DOHH2 (cell line): ENCODE measurements at regions not wholly inside any gene's neighbourhood (a gene's known extent, or its start where the extent isn't known, plus 50 kb on each side); places are given as distances from the start of the nearest gene placed in this dataset.

Experiments
- H3F3A ChIP-seq: fragments of 200-600 bp; sonication (generic), shearing (Covaris generic); 2 replicates; pipeline ENCODE4 v1.6.0; 2016; ENCODE audit warnings: antibody characterized with exemption, mild to moderate bottlenecking; ENCODE audit not compliant: control insufficient read depth, insufficient read depth
- H3K27ac ChIP-seq: fragments of 200-600 bp; sonication (generic); 2 replicates; pipeline ENCODE4 v1.5.1; 2014; ENCODE audit warnings: low read depth, mild to moderate bottlenecking, low read length, moderate library complexity
- H3K27me3 ChIP-seq: fragments of 200-600 bp; sonication (generic); 2 replicates; pipeline ENCODE4 v1.6.1; 2014; ENCODE audit warnings: mild to moderate bottlenecking, low read length, mixed read lengths; ENCODE audit not compliant: control insufficient read depth
- H3K36me3 ChIP-seq: fragments of 200-600 bp; sonication (generic); 2 replicates; pipeline ENCODE4 v1.6.1; 2014; ENCODE audit warnings: mild to moderate bottlenecking, low read length, moderate library complexity, mixed read lengths; ENCODE audit not compliant: control insufficient read depth
- H3K4me1 ChIP-seq: fragments of 200-600 bp; sonication (generic); 2 replicates; pipeline ENCODE4 v1.6.1; 2014; ENCODE audit warnings: mild to moderate bottlenecking, low read length, mixed read lengths; ENCODE audit not compliant: control insufficient read depth
- H3K4me2 ChIP-seq: fragments of 200-600 bp; sonication (generic); 2 replicates; pipeline ENCODE4 v1.6.0; 2014; ENCODE audit warnings: mild to moderate bottlenecking, low read length, moderate library complexity
- H3K4me3 ChIP-seq: fragments of 200-600 bp; sonication (generic); 2 replicates; pipeline ENCODE4 v1.5.1; 2014; ENCODE audit warnings: mild to moderate bottlenecking, low read length, mixed read lengths
- H3K79me2 ChIP-seq: fragments of 200-600 bp; sonication (generic); 2 replicates; pipeline ENCODE4 v1.6.1; 2014; ENCODE audit warnings: mild to moderate bottlenecking, low read length, mixed read lengths; ENCODE audit not compliant: control insufficient read depth
- H3K9me2 ChIP-seq: fragments of 200-600 bp; sonication (generic); replicated peaks from 2 replicates; pipeline ENCODE4 v1.6.1; 2014; ENCODE audit warnings: mild to moderate bottlenecking, low read length, mixed read lengths; ENCODE audit not compliant: control insufficient read depth
- H3K9me3 ChIP-seq: fragments of 200-600 bp; sonication (generic); 2 replicates; pipeline ENCODE4 v1.6.1; 2014; ENCODE audit warnings: antibody characterized with exemption, low read length, mixed read lengths; ENCODE audit not compliant: control insufficient read depth, insufficient read depth
- H4K20me1 ChIP-seq: fragments of 200-600 bp; sonication (generic); 2 replicates; pipeline ENCODE4 v1.6.0; 2014; ENCODE audit warnings: low read depth, mild to moderate bottlenecking, antibody characterized with exemption, low read length, moderate library complexity; ENCODE audit not compliant: control insufficient read depth, insufficient read depth
- CTCF ChIP-seq: fragments of 200-600 bp; sonication (generic); IDR thresholded peaks from one replicate; pipeline ENCODE4 v1.5.1; 2014; ENCODE audit warnings: antibody characterized with exemption, mild to moderate bottlenecking, low read depth, low read length; ENCODE audit not compliant: poor library complexity, severe bottlenecking
- EZH2phosphoT487 ChIP-seq: fragments of 200-600 bp; sonication (generic); IDR thresholded peaks from 2 replicates; pipeline ENCODE4 v1.6.1; 2017; ENCODE audit warnings: borderline replicate concordance, mild to moderate bottlenecking, antibody characterized with exemption, low read length, moderate library complexity, mixed read lengths

- Histone ChIP-seq H3K9me2 (no peaks in the 10 kb centered on the region), H3K27me3 (no peaks in the 10 kb centered on the region), H4K20me1 (no peaks in the 10 kb centered on the region), H3K4me2 (no peak overlapping the region), H3K27ac (no peak overlapping the region), H3K36me3 (no peaks in the 10 kb centered on the region), H3K4me1 (no peaks in the 10 kb centered on the region), H3K4me3 (no peak overlapping the region), H3K9me3 (no peaks in the 10 kb centered on the region), H3F3A (no peaks in the 10 kb centered on the region), H3K79me2 (no peaks in the 10 kb centered on the region)
- TF ChIP-seq EZH2phosphoT487: no peak
- no peak for TF ChIP-seq CTCF
Measured at GRCh38 chr3:25057379-25057778, 370.7 kb upstream of the RARB start.

GRCh38 chr3:25064681-25065080 is 363.4 kb upstream of the RARB start:
- H3K79me2 ChIP-seq: no peaks in the 10 kb centered on the region
- no peaks in the 10 kb centered on the region for H3K9me3 ChIP-seq
- H3K27ac ChIP-seq: no peak overlapping the region
- no peak overlapping the region for H3K4me3 ChIP-seq
- no peak overlapping the region for H3K4me2 ChIP-seq
- no peaks in the 10 kb centered on the region for H3K9me2 ChIP-seq
- no peaks in the 10 kb centered on the region for H3K4me1 ChIP-seq
- no peaks in the 10 kb centered on the region for H3K36me3 ChIP-seq
- no peaks in the 10 kb centered on the region for H3F3A ChIP-seq
- TF ChIP-seq CTCF (no peak), EZH2phosphoT487 (no peak)
- no peaks in the 10 kb centered on the region for H3K27me3 ChIP-seq
- H4K20me1 ChIP-seq: no peaks in the 10 kb centered on the region

- Histone ChIP-seq H4K20me1 (no peaks in the 10 kb centered on the region), H3K4me1 (no peaks in the 10 kb centered on the region), H3K27ac (no peak overlapping the region), H3K4me2 (no peak overlapping the region), H3K36me3 (no peaks in the 10 kb centered on the region), H3K79me2 (no peaks in the 10 kb centered on the region), H3K27me3 (no peaks in the 10 kb centered on the region), H3F3A (no peaks in the 10 kb centered on the region), H3K9me2 (no peaks in the 10 kb centered on the region), H3K4me3 (no peak overlapping the region), H3K9me3 (no peaks in the 10 kb centered on the region)
- no peak for TF ChIP-seq EZH2phosphoT487
- no peak for TF ChIP-seq CTCF
Measured at GRCh38 chr3:25069970-25070369, 358.1 kb upstream of the RARB start.

GRCh38 chr3:25071846-25072245 is 356.2 kb upstream of the RARB start:
- H3K9me3 ChIP-seq: no peaks in the 10 kb centered on the region
- no peaks in the 10 kb centered on the region for H3K9me2 ChIP-seq
- no peaks in the 10 kb centered on the region for H3K27me3 ChIP-seq
- no peaks in the 10 kb centered on the region for H3F3A ChIP-seq
- H3K79me2 ChIP-seq: no peaks in the 10 kb centered on the region
- H3K27ac ChIP-seq: no peak overlapping the region
- H4K20me1 ChIP-seq: no peaks in the 10 kb centered on the region
- H3K36me3 ChIP-seq: no peaks in the 10 kb centered on the region
- no peaks in the 10 kb centered on the region for H3K4me1 ChIP-seq
- TF ChIP-seq EZH2phosphoT487: no peak
- no peak overlapping the region for H3K4me2 ChIP-seq
- no peak overlapping the region for H3K4me3 ChIP-seq
